ENCODE measurements at regions not wholly inside any gene's neighbourhood (a gene's known extent, or its start where the extent isn't known, plus 50 kb on each side); places are given as distances from the start of the nearest gene placed in this dataset.
"Not testable (repeated sequence)": the region's sequence is repeated elsewhere in the genome, so short reads cannot be mapped to it uniquely, and the experiment has no call there.

GRCh38 chr18:34529358-34530335, 180.5 kb upstream of the DTNA start:
- DNase-seq = peak; percentile 17

GRCh38 chr18:34531110-34531509, 179.0 kb upstream of the DTNA start:
- no peak for DNase-seq

GRCh38 chr18:34534642-34535041, 175.5 kb upstream of the DTNA start:
- DNase-seq = not testable (repeated sequence)

GRCh38 chr18:34540897-34541296, 169.2 kb upstream of the DTNA start:
- no peak for DNase-seq

DNA sequence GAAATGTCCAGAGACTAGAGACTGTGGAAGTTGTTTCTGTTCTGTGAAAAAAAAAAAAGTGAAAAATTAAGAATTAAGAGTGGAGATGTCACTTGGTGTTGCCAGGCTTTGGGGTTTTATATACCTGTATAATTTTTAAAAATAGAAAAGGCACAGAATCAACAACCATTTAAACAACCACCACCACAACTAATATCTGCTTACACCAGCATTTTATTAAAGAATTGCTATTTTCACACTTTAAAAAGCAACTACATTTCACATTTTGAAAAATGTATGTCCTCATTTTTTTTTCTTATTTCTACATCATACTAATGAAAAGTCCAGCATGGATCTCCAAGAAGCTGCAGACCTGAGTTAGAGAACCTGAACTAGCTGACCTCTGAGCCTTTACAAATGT, 167.5 kb upstream of the DTNA start:
- DNase-seq = no peak

DNA sequence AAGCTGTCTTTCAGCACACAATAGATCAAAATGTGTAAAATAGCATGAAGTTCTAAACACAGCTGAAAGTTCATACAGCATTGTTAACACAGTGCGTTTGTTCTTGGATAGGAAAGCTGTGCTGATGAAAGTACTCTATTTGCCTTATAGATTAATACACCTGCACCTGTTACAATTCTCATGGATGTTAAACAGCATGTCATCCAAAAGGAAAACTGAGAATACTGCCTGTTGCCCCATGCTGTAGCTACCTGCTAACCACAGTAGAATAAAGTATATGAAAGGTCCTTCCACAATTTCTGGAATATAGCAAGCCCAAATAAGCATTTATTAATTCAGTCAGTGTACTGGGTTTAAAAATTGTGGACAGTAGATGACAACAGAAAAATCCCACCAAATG, 166.7 kb upstream of the DTNA start:
- no peak for DNase-seq

DNA sequence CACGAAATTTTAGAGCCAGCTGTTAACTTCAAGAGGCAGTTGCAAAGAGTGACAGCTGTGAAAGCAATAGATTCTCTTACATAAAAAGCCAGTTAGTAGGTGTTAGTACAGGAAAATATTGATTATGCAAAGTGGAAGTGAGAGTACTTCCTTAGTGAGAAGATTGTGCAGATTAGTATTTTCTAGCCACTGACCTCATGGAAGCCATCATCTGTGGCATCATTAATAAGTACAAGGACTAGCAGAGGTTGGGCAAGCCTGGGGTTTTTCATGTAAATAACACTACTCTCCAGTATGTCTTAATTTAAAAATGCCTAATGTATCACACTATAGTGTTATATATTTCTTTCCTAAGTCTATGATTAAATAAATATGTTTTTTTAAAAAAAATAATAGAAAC, 166.2 kb upstream of the DTNA start:
- no peak for DNase-seq

DNA sequence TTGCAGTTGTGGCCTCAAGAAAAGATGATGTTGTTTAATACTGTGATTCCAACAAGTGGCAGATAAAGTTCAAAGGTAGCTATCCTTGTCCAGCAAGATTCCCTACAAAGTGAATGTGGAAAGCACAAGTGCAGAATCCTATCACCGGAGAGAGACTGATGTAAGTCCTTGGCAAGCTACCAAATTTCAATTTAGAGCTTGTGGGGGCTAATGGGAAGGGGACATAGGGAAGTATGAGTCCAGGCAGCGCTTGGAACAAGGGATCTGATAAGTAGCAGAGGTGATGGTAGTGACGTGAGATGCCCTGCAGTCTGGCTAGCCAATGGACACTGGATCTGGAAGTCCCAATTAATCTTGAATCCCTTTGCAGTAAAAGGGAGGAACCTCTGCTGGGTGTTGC, 165.2 kb upstream of the DTNA start:
- DNase-seq = no peak

GRCh38 chr18:34548120-34548972, 161.8 kb upstream of the DTNA start:
- no peak for DNase-seq

GRCh38 chr18:34548973-34549294, 161.2 kb upstream of the DTNA start:
- DNase-seq = no peak

DNA sequence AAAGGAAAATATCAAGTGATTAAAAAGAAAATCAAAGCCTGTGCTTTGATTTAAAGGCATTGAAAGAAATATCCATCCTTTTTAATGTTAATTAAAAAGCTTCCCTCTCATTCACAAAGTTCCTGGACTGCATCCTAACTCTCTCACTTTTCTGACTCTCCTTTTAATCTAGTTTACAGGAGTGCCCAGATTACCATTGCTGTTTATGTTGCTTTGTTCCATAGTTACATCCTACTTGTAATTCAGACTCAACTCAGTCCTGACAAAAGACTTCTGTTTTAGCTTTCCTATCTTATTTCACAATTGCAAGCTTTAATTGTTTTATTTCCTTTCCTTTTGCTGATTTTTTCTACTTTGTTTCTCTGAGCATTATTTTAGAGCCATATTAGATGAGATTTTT, 160.7 kb upstream of the DTNA start:
- DNase-seq = no peak

DNA sequence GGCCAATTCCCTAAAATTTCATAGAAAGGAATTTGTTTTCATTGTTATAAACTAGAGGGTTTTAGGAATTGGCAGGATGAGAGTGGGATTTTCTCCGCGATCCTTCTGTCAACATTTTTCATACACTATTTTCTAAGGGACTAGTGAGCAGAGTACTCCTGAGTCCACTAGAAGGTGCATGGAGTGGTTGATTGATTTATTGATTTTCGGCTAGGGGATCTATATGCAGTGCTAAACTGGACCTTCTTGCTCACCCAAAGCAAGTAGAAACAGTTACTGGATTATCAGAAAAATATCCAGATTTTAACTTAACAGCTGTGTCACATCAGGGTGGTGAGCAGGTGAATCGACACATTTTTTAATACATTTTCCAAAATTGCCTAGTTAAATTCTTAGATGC, 159.9 kb upstream of the DTNA start:
- DNase-seq = no peak

DNA sequence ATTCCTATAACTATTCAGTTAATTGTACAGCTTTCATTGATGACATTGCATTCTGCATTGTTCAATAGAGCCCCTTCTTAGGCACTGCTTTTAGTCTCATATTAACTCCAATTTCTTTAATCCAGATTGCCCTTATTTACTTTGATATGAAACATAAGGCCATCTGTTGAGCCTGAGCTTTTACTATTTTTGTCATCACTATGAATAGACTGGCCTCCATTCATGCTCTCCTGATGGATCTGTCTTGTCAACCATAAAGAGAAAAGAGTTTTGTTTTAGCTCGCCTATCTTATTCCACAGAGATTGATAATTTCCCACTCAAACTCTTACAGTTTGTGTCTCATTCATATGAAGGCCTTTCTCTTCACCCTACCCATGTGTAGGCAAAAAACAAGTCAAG, 159.2 kb upstream of the DTNA start:
- DNase-seq = no peak

GRCh38 chr18:34551824-34552223, 158.3 kb upstream of the DTNA start:
- DNase-seq = no peak

- no peak for DNase-seq
Measured at GRCh38 chr18:34562252-34562870, 147.7 kb upstream of the DTNA start.

- DNase-seq = no peak
Measured at GRCh38 chr18:34567857-34568256, 142.2 kb upstream of the DTNA start.

DNA sequence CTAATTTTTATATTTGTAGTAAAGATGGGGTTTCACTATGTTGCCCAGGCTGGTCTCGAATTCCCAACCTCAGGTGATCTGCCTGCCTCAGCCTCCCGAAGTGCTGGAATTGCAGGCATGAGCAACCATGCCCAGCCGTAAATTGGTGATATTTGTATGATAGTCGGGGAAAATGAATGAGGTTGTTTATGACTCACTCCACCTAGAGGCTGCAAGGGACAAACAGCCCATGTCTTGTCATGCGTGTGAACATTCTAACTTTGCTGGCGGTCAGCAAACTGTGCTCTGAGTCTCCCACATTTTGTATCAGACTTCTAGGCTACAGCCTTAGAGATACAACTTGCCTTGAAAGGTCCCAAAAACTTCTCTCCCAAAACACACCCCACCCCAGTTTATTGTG, 133.5 kb upstream of the DTNA start:
- DNase-seq = no peak

GRCh38 chr18:34583895-34584294, 126.2 kb upstream of the DTNA start:
- DNase-seq = no peak

GRCh38 chr18:34590503-34590902, 119.6 kb upstream of the DTNA start:
- DNase-seq = no peak

- DNase-seq = no peak
Measured at GRCh38 chr18:34591920-34592444, 118.1 kb upstream of the DTNA start.

DNA sequence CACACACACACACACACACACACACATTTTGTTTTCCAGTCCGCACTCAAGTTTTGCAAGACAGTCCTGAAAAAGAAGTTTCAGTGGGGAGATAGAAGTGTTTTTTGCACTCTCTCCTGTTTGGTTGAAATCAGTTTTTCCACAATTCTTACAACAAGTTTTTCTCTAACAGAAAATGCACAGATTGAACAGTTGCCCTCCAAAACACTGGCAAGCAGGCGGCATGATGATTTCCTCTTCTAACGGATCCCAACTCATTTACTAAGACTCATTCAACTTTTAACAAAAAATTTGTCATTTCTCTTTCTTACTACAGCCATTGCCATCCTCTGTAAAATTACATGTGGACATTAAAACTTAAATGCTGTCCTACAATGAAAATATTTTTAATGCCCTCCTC, 117.6 kb upstream of the DTNA start:
- no peak for DNase-seq

GRCh38 chr18:34592961-34593382, 117.1 kb upstream of the DTNA start:
- DNase-seq = peak; percentile 81

DNA sequence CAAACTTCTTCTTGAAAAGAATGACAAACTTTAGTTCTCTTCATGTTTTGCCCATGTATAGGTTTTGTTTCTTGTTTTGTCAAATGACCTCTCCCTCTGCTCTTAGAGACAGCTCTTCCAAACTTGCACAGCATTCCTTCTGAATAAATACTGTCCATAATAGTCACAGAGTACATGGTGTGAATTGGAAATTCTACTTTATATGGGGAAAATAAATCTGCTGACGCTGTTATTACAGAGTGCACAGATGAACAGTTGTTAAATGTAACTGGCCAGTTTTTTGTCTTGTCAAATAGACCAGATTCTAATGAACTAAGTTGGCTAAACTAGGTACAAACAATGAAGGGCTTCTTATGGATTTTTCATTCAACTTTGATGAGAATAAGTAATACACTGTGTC, 115.8 kb upstream of the DTNA start:
- peak; percentile 32 for DNase-seq
